NCI-H2227 (cell line): ENCODE measurements at regions not wholly inside any gene's neighbourhood (a gene's known extent, or its start where the extent isn't known, plus 50 kb on each side); places are given as distances from the start of the nearest gene placed in this dataset.
"Not testable (repeated sequence)": the region's sequence is repeated elsewhere in the genome, so short reads cannot be mapped to it uniquely, and the experiment has no call there.

Experiments used
- DNase-seq: peaks from one replicate; lab custom pipeline; 2025; ENCODE audit not compliant: unreplicated experiment; lab: John Stamatoyannopoulos, UW

DNA sequence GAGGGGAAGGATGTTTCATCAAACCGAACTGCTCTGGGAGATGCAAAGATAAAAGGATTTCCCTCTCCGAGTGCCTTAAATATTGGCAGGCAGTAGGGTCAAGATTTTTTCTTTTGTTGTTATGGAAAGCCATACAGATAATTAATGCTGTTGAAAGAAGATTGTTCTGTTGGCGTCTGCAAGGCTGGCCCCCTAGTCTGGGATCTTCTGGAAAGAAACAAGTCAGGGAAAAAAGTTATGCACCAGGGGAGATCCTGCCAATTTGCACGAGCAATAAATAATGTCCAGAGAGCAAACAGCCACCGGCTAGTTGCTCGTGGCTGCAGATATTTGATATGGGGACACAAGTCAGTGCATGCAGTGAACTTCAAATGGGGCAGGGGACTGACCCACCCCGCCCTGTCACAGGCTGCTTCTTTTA, 202.1 kb upstream of the MYL2 start:
- peak; percentile 78 for DNase-seq

DNA sequence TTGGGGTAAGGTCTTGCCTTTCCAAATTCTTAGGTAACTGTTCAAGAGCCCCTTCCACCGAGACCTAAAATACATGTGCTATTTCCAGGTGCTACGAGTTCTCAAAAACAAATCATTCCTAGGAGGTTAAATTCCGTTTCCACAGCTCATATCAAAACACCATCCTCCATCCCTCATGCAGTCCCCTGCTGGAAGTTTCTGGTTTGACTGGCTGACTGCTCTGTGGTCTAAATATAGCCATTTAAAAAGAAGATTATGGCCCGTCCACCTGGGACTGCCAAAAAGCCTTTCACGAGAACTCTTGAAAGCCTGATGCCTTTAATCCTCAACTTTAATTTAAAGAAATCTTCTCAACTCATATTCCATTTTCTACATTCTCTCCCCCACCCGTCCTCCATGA, 201.5 kb upstream of the MYL2 start:
- DNase-seq, result peak; percentile 67

DNA sequence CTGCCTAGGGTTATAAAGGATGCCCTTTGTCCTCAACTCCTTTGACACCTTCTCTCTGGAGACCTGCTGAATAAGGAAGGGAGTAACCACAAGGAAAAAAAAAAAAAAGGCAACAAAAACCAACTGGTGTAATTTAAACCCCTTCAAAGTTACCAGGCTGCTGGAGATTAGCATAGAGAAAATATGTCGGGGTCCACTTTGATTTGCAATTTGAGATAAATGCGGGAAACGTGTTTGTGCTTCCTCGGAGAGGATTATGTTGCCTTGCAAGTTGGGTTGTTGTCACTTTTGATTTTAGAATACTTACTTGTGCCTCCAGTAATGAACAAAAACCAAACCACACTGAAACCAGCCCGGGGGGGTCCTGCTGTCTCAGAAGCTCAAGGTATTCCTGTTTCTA, 200.2 kb upstream of the MYL2 start:
- no peak for DNase-seq

DNA sequence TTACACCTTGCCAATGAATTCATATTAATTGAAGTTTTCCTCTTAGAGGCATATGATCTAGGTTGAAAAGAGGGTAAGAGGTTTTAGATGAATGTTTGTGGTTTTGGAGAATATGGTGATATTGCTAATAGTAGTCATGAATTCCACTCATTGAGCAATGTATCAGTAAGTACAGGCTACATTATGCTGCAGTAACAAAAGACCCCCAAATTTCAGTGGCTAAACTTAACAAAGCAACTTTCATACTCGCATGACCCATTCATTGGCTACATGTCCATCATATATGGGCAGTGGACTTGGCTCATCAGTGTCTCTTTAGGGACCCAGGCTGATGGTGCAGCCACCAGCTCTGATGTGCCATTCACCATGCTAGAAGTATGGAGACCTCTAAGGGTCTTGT, 196.6 kb upstream of the MYL2 start:
- DNase-seq, result no peak

DNA sequence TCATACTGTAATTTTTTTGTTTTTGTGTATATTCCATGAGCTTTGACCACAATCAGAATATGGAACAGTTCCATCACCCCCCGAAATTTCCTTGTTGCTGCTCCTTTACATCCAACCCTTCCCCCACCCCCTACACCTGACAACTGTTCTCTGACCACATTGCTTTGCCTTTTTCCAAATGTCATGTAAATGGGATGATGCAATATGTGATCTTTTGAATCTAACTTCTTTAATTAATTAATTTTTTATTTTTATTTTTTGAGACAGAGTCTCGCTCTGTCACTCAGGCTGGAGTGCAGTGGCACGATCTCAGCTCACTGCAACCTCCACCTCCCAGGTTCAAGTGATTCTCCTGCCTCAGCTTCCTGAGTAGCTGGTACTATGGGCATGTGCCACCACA, 192.9 kb upstream of the MYL2 start:
- not testable (repeated sequence) for DNase-seq

DNA sequence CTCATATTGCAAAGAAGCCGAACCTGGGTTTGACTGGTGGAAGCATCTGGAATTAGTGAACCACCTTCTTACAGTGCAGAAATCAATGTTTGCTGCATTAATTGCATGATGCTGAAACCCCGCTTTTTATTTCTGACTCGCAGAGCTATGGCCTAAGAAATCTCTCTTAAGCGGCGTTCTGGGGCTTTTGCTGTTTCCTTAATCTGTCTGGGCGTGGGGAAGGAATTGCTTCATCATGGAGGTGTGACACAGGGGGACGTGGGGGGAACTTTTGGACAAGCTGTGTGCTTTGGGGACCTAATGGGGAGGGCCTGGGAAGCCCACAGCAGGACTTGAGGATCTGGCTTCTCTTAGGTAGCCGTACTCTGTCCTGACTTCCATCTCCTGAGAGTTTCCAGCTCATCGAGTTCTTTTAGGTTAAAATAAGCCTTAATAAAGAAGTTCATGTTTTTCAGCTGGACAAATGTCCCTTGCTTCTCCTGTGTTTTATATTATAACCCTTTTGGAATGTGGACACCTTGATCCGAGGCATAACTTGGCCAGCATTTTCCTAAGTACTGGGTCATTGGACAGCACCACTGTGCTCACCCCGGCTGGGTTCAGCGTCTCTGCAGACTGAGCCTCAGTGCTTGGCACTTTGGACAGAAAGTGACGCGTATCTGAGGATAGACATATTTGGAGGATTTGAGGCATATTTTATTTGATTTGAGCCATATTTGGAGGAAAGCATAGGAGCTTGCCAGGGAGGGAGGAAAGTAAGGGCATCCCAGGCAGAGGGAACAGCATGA, 192.1 kb upstream of the MYL2 start:
- DNase-seq, result no peak

DNA sequence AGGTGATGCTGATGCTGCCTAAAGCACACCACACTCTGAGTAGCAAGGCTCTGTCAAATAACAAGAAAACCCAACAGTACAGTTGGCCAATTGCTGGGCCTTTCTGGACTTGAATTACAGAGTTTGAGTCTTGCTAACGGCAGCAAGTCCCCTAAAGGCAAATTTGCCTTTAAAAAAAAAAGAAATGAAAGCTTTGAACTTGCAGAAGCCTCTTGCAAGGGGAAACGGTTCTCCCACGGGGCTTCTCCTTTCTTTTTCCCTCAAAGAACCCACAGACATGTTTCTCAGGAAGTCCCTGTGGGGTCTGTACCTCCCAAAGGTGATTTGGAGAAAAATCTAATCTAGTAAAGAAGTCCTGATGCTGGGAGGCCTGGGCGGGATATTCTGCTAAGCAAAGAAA, 191.3 kb upstream of the MYL2 start:
- no peak for DNase-seq

DNA sequence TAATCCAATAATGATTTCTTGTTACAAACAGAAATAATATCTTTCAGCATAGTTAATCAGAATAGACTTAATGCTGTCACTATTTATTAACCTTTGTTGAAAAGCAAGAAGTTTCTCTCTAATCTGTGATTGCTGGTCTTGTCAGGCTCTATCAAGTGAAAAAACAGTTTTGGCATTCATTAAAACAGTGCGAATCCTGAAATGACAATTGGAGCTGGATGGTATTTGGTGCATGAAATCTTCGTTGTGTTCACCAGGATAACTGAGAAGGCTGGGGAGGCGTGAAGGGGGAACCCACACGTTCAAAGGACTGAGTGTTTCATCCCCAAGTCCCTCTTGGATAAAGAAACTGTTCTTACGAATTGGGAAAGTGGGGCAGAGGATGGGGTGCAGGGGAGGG, 190.2 kb upstream of the MYL2 start:
- DNase-seq, result no peak

DNA sequence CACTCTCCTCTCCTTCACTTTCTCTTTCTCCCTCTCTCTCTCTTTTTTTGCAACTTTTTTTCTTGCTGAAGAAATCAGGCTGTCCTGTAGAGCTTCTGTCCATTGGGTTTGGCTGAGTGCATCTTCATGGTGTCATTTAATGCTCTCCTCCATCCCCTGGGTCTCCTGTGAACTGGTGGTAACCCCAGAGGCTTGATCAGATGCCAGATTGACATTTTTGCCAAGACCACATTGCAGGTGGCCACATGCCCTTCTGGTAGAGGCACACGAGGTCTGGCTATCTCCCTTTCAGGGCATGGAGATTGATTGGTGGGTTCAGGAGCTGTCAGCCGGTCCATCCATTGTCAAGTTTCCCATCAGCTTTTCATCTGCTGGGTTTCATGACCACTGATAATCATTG, 188.3 kb upstream of the MYL2 start:
- no peak for DNase-seq

DNA sequence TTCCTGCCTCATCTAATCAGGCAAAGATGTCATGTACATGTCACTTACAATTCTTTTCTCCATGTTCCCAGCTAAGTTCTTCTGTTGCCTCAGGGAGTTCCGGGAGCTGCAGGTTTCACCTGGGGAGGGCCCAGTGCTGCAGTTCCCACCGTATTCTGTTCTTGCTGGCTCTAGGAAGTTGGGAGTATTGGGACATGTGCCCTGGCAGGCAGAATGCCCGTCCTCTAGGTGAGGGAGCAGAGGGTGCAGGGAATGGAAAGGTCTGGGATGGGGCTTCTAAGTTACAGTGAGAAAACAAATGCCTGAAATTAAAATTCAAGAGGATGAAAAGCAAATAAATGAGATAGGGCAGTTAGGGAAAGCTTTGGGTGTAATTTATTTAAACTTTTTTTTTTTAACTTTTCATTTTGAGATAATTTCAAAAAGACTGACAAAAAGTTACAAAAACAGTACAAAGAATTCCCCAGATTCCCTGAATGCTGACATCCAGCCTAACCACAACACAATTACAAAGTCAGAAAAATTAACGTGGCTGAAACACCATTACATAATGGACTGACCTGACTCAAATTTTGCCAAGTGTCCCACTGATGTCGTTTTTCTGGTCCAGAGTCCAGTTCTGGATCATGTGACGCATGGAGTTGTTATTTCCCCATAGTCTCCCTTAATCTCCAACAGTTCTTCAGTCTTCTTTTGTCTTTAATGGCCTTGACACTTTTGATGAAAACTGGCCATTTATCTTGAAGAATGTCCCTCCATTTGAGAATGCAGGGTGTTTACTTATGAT, 187.2 kb upstream of the MYL2 start:
- no peak for DNase-seq

DNA sequence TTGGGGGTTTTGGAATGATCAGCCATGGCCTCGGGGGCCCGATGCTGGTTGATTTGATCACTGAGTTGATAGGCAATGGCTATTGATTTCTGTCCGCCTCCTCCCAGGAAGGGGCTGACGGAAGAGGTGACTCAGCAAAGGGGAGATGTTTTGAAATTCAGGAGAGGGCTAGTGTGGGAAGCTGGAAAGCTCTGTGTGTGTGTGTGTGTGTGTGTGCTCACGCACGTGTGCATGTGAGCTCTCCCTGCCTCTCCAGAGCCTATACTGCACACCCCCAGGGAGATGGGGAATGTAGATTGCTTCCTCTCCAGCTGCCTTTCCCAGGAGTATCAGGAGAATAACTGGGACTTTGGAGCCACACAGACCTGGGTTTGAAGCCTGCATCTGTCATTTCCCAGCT, 184.9 kb upstream of the MYL2 start:
- DNase-seq, result no peak

DNA sequence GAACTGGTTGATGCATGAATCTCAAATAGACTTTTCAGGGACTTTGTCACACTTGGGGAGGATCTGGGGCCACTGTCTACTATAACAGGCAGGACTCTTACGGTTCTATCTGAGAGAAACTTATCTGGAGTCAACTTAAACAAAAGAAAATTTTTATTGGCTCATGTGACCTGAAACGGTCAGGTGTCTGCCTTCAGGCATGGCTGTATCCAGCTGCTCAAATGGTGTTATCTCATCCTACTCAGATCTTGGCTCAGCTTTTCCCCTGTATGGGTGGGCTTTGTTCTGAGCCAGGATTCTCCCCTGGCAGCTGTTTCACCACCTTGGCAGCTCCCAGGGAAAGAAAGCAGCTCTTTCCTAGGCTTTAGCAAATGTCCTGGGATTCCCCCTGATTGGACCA, 183.2 kb upstream of the MYL2 start:
- DNase-seq, result no peak

DNA sequence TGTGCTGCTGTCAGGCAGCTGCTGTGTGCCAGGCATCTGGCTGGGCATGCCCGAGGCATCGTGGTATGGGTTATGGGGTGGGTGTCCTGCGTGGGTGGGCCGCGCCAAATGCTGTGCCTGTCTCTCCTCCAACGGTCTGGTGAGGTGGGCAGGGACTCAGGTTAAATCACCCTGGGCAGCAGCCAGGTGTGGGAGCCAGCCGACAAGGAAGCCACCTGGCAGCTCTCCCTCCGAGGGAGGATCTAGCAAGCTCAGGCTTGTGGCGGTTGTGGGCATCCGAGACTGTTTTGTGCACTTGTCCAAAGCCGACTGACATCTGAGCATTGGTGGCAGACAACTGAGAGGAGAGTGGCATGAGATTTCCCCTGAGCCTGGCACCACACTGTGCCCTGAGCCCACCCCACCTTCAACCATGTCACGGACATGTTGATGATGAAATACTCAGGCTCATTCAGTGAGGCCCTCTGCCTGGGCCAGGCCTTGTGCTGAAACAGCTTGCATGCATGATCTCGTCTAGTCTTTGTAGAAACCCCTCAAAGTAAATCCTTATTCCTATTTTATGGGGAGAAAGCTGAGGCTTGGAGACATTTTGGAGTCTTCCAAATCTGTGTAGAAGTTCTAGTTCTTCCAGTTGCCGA, 181.8 kb upstream of the MYL2 start:
- no peak for DNase-seq

DNA sequence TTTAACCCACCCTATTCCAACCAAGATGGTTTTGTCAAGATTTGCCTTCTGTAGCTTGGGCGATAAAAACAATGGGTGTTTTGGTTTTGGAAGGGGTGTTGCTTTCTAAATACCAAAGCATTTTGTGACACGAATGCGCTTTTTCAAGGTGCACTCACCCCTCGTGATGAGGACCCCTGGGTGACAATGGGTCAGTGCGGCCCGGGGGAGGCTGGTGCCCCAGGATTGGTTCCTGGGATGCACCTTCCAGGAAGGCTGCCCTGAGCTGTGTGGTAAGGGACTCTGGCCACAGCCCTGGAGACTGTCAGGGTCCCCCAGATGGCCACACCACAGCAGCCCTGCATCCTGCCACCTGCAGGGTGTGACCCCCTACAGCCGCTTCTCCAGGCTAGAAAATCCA, 180.6 kb upstream of the MYL2 start:
- no peak for DNase-seq

DNA sequence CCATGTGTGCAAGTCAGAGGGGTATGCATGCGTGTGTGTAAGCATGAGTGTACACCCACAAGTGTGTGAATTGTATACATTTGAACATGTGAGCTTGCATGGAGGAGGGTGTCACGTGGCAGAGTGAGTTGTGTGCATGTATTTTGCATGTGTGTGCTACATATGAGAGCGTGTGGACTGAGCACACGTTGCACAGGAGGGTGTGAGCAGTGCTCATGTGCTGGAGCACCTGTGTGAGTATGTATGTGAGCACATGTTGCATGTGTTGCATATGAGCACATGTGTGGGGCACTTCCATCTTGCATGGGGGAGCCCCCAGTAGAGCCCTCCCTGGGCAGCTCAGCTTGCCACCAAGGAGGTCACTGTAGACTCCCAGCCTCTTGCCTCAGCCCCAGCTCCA, 180.2 kb upstream of the MYL2 start:
- DNase-seq, result no peak

DNA sequence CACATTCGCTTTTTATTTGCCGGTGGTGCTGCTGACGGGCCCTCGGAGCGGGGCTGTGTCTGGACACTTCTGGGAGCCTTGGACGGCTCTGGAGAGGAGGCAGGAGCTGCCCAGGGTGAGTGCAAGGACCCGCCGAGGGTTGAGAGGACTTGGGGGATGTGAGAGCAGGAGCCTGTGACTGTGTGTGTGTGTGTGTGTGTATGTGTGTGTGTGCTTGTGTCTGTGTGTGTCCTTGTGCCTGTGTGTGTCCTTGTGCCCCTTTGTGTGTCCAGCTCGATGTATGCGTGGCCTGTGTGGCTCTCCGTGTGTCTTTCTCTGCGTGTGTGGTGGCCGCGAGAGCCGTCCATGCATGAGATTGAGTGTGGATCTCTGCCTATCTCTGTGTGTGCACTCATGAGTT, 179.6 kb upstream of the MYL2 start:
- DNase-seq, result no peak

DNA sequence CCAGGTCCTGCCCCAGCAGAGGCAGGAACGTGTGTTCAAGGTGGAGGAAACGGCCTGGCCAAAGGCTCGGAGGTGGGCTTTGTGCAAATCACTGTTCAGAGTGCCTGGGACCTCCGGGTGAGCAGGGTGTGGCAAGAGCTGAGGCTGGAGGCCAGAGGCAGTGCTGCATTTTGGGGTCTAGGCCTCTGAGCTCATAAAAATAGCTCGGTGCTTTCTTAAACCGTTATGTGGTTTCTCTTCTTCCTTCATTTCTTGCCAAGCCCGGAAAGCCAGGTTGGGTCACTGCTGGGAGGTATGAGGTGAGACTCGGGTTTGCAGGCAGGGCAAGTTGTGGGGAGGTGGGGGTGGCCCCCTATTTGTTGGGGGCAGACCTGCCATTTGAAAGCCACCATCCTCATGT, 178.8 kb upstream of the MYL2 start:
- DNase-seq, result no peak

DNA sequence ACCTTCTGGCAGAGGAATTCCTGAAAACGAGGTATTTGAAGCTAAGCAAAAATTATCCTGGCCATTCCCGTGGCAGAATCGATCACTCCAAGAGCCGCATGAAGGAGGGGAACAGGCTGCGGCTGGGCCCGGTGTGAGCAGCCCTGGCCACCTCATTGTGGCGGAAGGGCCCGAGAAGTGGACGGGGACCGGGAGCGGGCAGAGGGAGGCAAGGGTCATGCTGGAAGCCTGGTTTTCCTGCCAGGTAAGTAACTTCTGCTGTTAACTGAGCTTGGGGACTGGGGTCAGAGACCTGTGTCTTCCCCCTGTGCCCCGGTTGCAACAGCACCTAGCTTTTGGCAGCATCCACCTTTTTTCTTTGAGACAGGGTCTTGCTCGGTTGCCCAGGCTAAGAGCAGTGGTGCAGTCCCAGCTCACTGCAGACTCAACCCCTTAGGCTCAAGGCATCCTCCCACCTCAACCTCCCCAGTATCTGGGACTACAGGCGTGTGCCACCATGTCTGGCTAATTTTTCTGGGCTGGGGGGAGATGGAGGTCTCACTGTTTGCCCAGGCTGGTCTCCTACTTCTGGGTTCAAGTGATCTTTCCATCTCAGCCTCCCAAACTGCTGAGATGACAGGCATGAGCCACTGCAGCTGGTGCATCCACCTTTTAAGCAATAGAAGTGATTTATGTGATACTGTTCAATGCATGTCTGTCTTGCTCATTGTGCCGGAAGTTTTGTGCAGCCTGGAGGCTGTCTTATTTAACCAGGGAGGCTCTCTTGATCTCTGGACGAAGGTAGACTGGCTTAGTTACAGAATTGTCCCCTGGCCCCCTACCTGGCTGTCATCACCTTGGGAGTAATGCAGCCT, 174.0 kb upstream of the MYL2 start:
- no peak for DNase-seq

DNA sequence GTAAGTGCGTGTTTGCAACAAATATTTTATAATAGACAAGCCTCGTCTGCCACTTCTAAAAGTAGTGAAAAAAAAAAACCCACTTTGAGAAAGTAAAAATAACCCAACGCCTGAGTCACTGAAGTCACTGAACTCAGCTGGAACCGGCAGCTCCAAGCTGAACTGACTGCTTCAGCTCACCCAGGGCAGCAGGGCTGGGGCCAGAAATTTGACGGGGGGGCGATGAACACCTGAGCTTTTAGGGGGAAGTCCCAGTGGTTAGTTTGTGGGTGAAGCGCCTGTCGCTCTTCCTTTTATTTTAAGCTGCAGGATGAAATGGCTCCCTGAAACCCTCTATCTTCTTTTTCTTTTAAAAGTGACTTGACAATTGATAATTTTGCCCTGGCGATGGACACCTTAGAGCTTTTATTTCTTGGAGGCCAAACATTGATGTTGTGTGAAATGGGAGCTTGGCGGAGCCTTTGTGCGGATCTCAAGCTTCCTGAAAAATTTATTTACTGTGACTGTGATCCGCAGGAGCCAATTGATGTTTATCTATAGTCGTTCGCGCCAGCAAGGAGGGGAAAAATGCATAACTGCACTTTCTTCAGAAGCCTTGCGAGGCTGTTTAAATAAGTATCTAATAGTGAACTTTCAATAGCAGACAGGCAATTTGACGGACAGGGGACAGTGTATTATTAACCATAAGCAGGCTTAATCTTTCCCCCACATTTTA, 173.2 kb upstream of the MYL2 start:
- DNase-seq, result peak; percentile 22

DNA sequence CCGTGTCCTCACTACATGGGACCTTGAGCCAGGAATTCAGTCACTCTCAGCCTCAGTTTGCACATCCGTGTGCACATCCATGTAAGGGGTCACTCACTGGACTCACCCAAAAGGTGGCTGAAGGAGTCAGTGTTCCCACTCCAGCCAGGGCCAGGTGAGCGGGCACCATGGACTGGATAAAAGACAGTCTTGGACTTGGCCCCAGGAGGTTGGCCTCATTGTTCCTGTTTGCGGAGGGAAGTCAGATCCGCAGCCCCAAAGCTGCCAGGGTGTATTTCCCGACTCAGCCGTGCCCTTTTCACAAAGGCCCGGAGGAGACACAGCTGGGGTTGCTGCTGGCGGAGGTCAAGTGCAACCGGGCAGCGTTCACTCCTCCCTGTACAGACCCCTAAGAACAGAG, 170.7 kb upstream of the MYL2 start:
- no peak for DNase-seq

DNA sequence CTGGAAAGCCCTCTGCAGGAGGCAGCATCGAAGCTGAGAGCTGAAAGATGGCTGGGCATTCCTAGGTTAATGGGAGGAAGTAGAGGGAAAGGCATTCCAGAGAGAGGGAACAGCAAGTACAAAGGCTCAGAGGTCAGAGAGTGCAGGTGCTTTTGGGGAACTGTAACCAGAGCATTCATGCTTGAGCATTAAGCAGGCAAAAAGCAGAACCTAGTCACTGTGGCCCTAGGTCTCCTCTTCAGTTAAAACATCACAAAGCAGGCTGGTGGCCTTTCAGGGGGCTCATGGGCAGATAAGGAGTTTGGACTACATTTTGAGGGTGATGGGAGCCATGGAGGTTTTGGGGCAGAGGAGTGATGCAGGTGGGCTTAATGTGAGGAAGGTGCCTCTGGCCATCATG, 169.2 kb upstream of the MYL2 start:
- no peak for DNase-seq
